NT2/D1 (cell line): ENCODE measurements at regions not wholly inside any gene's neighbourhood (a gene's known extent, or its start where the extent isn't known, plus 50 kb on each side); places are given as distances from the start of the nearest gene placed in this dataset.

Experiments
- YY1 ChIP-seq: IDR thresholded peaks from 2 replicates; pipeline ENCODE4 v1.6.1; 2011; ENCODE audit not compliant: insufficient read length, insufficient read depth
- ZNF274 ChIP-seq: IDR thresholded peaks from 2 replicates; pipeline ENCODE4 v1.6.1; 2011; ENCODE audit warnings: mild to moderate bottlenecking, low read depth, low read length

- TF ChIP-seq ZNF274 (no peak), YY1 (no peak)
Observed at GRCh38 chr2:155054712-155055111, 356.2 kb downstream of the KCNJ3 start.
